Psoas muscle (tissue), 7 donors: ENCODE measurements at regions not wholly inside any gene's neighbourhood (a gene's known extent, or its start where the extent isn't known, plus 50 kb on each side); places are given as distances from the start of the nearest gene placed in this dataset.

ENCODE experiments used
- ATAC-seq, 4 donors: fragments of 200-7000 bp; cut with Tn5 transposase; one replicate each; pipeline ENCODE4 v1.9.1; 2020; ENCODE audit warnings: moderate library complexity in 3 of 4, mild to moderate bottlenecking in 2 of 4
- DNase-seq, 2 donors: peaks; one replicate each; pipeline ENCODE4 v3.0.0-alpha.2; 2020
- H3K27ac ChIP-seq: fragments of 200-600 bp; one replicate; pipeline ENCODE4 v1.8.0; 2022
- H3K27me3 ChIP-seq, 3 donors: fragments of 200-600 bp in 1 of 3; one replicate each; pipeline versions ENCODE4 v1.6.1 to v1.8.0; 2013 to 2022; ENCODE audit warnings: low read length in 2 of 3, mild to moderate bottlenecking in 2 of 3, moderate library complexity in 1 of 3; ENCODE audit not compliant: insufficient read depth in 3 of 3
- H3K36me3 ChIP-seq, 2 donors: fragments of 200-600 bp in 1 of 2; one replicate each; pipeline versions ENCODE4 v1.6.1 to v1.8.0; 2013 to 2022; ENCODE audit warnings: low read depth in 1 of 2, mild to moderate bottlenecking in 1 of 2, moderate library complexity in 1 of 2; ENCODE audit not compliant: insufficient read depth in 1 of 2
- H3K4me1 ChIP-seq: fragments of 200-600 bp; one replicate; pipeline ENCODE4 v1.8.0; 2022
- H3K4me3 ChIP-seq: fragments of 200-600 bp; one replicate; pipeline ENCODE4 v1.8.0; 2022; ENCODE audit warnings: mild to moderate bottlenecking
- H3K9me3 ChIP-seq: fragments of 200-600 bp; one replicate; pipeline ENCODE4 v1.8.0; 2022
- CTCF ChIP-seq: fragments of 200-600 bp; IDR thresholded peaks from one replicate; pipeline ENCODE4 v1.8.0; 2022; ENCODE audit warnings: antibody characterized with exemption
- WGBS, 3 donors: extraction: QIAGEN DNeasy Blood & Tissue Kit; methylation state at CpG; one replicate each; pipeline versions ENCODE4 v1.1.6 to v1.1.7; 2013; 5-methylcytosine and 5-hydroxymethylcytosine counted together
- intact Hi-C, 2 donors: fragments of 100-400 bp; cut with DNase I; formaldehyde crosslinking; loops; one replicate each; pipeline versions ENCODE4 v1.11.0 to v1.14.2; 2022
- donor health status: healthy with polysubstance abuse.
- donor health status: DM: no; HTN: no; CAD: no; lungs with moderate emphysema.
- donor health status: Bipolar disorder and iron deficiency.
- donor health status: healthy.
- donor health status: DM: yes; HTN: yes; CAD: no.
- donor health status: DM: no; HTN: no; CAD: no.
- donor health status: DM: yes; HTN: yes; CAD: no.

GRCh38 chr15:96079041-96079440 is 251.5 kb upstream of the NR2F2 start:
- intact Hi-C loops, result no loop called here
- 93 to 94% (median 93%) methylated on average over 4 of the region's 4 CpGs for WGBS, 3 donors
- Histone ChIP-seq H3K9me3 (no peaks in the 10 kb centered on the region), H3K4me3 (no peak overlapping the region), H3K27me3 (no peaks in the 10 kb centered on the region), H3K4me1 (no peaks in the 10 kb centered on the region), H3K27ac (no peak overlapping the region), H3K36me3 (no peaks in the 10 kb centered on the region)
- TF ChIP-seq CTCF, result no peak
- ATAC-seq (no peak), DNase-seq (no peak)

- WGBS, 3 donors, result 70 to 81% (median 74%) methylated on average over 3 of the region's 3 CpGs
- no peak overlapping the region for H3K27ac ChIP-seq
- intact Hi-C loops, result no loop called here
- no peaks in the 10 kb centered on the region for H3K9me3 ChIP-seq
- H3K4me3 ChIP-seq, result no peak overlapping the region
- no peaks in the 10 kb centered on the region for H3K27me3 ChIP-seq
- ATAC-seq, result no peak
- DNase-seq, result no peak
- TF ChIP-seq CTCF, result no peak
- no peaks in the 10 kb centered on the region for H3K36me3 ChIP-seq
- H3K4me1 ChIP-seq, result no peaks in the 10 kb centered on the region
Measured at GRCh38 chr15:96079882-96080281, 250.6 kb upstream of the NR2F2 start.

- Histone ChIP-seq H3K4me3 (no peak overlapping the region), H3K4me1 (no peaks in the 10 kb centered on the region), H3K27ac (no peak overlapping the region), H3K9me3 (no peaks in the 10 kb centered on the region), H3K36me3 (no peaks in the 10 kb centered on the region), H3K27me3 (no peaks in the 10 kb centered on the region)
- WGBS, 3 donors, result 41 to 55% (median 41%) methylated on average over 3 of the region's 3 CpGs
- DNase-seq (no peak), ATAC-seq (no peak)
- intact Hi-C loops, result no loop called here
- no peak for TF ChIP-seq CTCF
Measured at GRCh38 chr15:96086164-96086563, 244.3 kb upstream of the NR2F2 start.

GRCh38 chr15:96087180-96087884 is 243.2 kb upstream of the NR2F2 start:
- no peaks in the 10 kb centered on the region for H3K9me3 ChIP-seq
- no peaks in the 10 kb centered on the region for H3K4me1 ChIP-seq
- intact Hi-C loops, result no loop called here
- H3K27ac ChIP-seq, result no peak overlapping the region
- ATAC-seq (no peak), DNase-seq (no peak)
- WGBS, 3 donors, result 32 to 46% (median 40%) methylated on average over 2 of the region's 2 CpGs
- no peak overlapping the region for H3K4me3 ChIP-seq
- no peaks in the 10 kb centered on the region for H3K27me3 ChIP-seq
- no peaks in the 10 kb centered on the region for H3K36me3 ChIP-seq
- no peak for TF ChIP-seq CTCF

- intact Hi-C loops, result no loop called here
- no peaks in the 10 kb centered on the region for H3K36me3 ChIP-seq
- no peaks in the 10 kb centered on the region for H3K4me1 ChIP-seq
- WGBS, 3 donors, result 66 to 72% (median 69%) methylated on average over 1 of the region's 1 CpG
- no peaks in the 10 kb centered on the region for H3K27me3 ChIP-seq
- ATAC-seq (no peak), DNase-seq (no peak)
- no peak overlapping the region for H3K4me3 ChIP-seq
- no peak overlapping the region for H3K27ac ChIP-seq
- H3K9me3 ChIP-seq, result no peaks in the 10 kb centered on the region
- no peak for TF ChIP-seq CTCF
Measured at GRCh38 chr15:96088650-96089049, 241.8 kb upstream of the NR2F2 start.
